Thoracic aorta (tissue), 2 donors: ENCODE measurements at regions not wholly inside any gene's neighbourhood (a gene's known extent, or its start where the extent isn't known, plus 50 kb on each side); places are given as distances from the start of the nearest gene placed in this dataset.

Experiments
- ATAC-seq: fragments of 150-250 bp; one replicate; pipeline ENCODE4 v1.8.0; 2017; ENCODE audit warnings: low read depth; ENCODE audit not compliant: insufficient number of reproducible peaks, low FRiP score
- DNase-seq: peaks from one replicate; pipeline ENCODE4 v3.0.0-alpha.2; 2020; ENCODE audit warnings: low spot score
- H3K27ac ChIP-seq, 2 donors: fragments of 200-600 bp; sonication (generic); 1 replicate in 1 of 2; 2 replicates in 1 of 2; pipeline ENCODE4 v1.5.1; 2016; ENCODE audit warnings: mild to moderate bottlenecking in 2 of 2, moderate library complexity in 2 of 2
- H3K27me3 ChIP-seq: fragments of 200-600 bp; sonication (generic); replicated peaks from 2 replicates; pipeline ENCODE4 v1.6.0; 2016; ENCODE audit warnings: mild to moderate bottlenecking; ENCODE audit not compliant: insufficient read depth
- H3K36me3 ChIP-seq: fragments of 200-600 bp; sonication (generic); one replicate; pipeline ENCODE4 v1.5.1; 2016
- H3K4me1 ChIP-seq, 2 donors: fragments of 200-600 bp; sonication (generic); 1 replicate in 1 of 2; 2 replicates in 1 of 2; pipeline versions ENCODE4 v1.5.1 to v1.6.0; 2016; ENCODE audit warnings: low read depth in 2 of 2, mild to moderate bottlenecking in 1 of 2; ENCODE audit not compliant: control insufficient read depth in 1 of 2
- H3K4me3 ChIP-seq: fragments of 200-600 bp; sonication (generic); 2 replicates; pipeline ENCODE4 v1.5.1; 2016; ENCODE audit warnings: mild to moderate bottlenecking
- H3K9me3 ChIP-seq: fragments of 200-600 bp; sonication (generic); 2 replicates; pipeline ENCODE4 v1.5.1; 2016
- CTCF ChIP-seq: fragments of 200-600 bp; sonication (generic); IDR thresholded peaks from one replicate; pipeline ENCODE4 v1.5.1; 2019; ENCODE audit warnings: antibody characterized with exemption

GRCh38 chr3:21259896-21260295 is 491.1 kb downstream of the ZNF385D start:
- Histone ChIP-seq H3K27me3 (no peaks in the 10 kb centered on the region), H3K4me1 (no peaks in the 10 kb centered on the region), H3K27ac (no peak overlapping the region), H3K36me3 (no peaks in the 10 kb centered on the region), H3K4me3 (no peak overlapping the region), H3K9me3 (no peaks in the 10 kb centered on the region)
- DNase-seq, result no peak
- no peak for TF ChIP-seq CTCF
- no peak for ATAC-seq

- Histone ChIP-seq H3K4me3 (no peak overlapping the region), H3K27me3 (no peaks in the 10 kb centered on the region), H3K4me1 (no peaks in the 10 kb centered on the region), H3K27ac (no peak overlapping the region), H3K9me3 (no peaks in the 10 kb centered on the region), H3K36me3 (no peaks in the 10 kb centered on the region)
- no peak for ATAC-seq
- no peak for DNase-seq
- TF ChIP-seq CTCF, result no peak
Measured at GRCh38 chr3:21256932-21257331, 494.1 kb downstream of the ZNF385D start.

GRCh38 chr3:21238661-21239060 is 512.3 kb downstream of the ZNF385D start:
- DNase-seq (no peak), ATAC-seq (no peak)
- Histone ChIP-seq H3K36me3 (no peaks in the 10 kb centered on the region), H3K4me3 (no peak overlapping the region), H3K27ac (no peak overlapping the region), H3K4me1 (no peaks in the 10 kb centered on the region), H3K27me3 (no peaks in the 10 kb centered on the region), H3K9me3 (no peaks in the 10 kb centered on the region)
- no peak for TF ChIP-seq CTCF

- ATAC-seq (no peak), DNase-seq (no peak)
- Histone ChIP-seq H3K9me3 (no peaks in the 10 kb centered on the region), H3K27ac (no peak overlapping the region), H3K27me3 (no peaks in the 10 kb centered on the region), H3K4me1 (no peaks in the 10 kb centered on the region), H3K4me3 (no peak overlapping the region), H3K36me3 (no peaks in the 10 kb centered on the region)
- no peak for TF ChIP-seq CTCF
Measured at GRCh38 chr3:21237638-21238037, 513.4 kb downstream of the ZNF385D start.

- DNase-seq, result no peak
- ATAC-seq, result no peak
- Histone ChIP-seq H3K9me3 (no peaks in the 10 kb centered on the region), H3K27ac (no peak overlapping the region), H3K27me3 (no peaks in the 10 kb centered on the region), H3K36me3 (no peaks in the 10 kb centered on the region), H3K4me1 (no peaks in the 10 kb centered on the region), H3K4me3 (no peak overlapping the region)
- no peak for TF ChIP-seq CTCF
Measured at GRCh38 chr3:21235491-21235890, 515.5 kb downstream of the ZNF385D start.
